Urinary bladder (tissue), 3 donors: ENCODE measurements at regions not wholly inside any gene's neighbourhood (a gene's known extent, or its start where the extent isn't known, plus 50 kb on each side); places are given as distances from the start of the nearest gene placed in this dataset.

Experiments
- DNase-seq: peaks from one replicate; pipeline ENCODE4 v3.0.0-alpha.2; 2015; ENCODE audit errors: extremely low spot score
- H3K27ac ChIP-seq: one replicate; pipeline ENCODE4 v1.5.1; 2013; ENCODE audit warnings: low read depth, mild to moderate bottlenecking, moderate library complexity
- H3K36me3 ChIP-seq: one replicate; pipeline ENCODE4 v1.6.1; 2013; ENCODE audit warnings: mild to moderate bottlenecking, moderate library complexity; ENCODE audit not compliant: insufficient read depth
- H3K4me1 ChIP-seq: one replicate; pipeline ENCODE4 v1.6.1; 2013; ENCODE audit warnings: mild to moderate bottlenecking, moderate library complexity; ENCODE audit not compliant: insufficient read depth
- H3K4me3 ChIP-seq: one replicate; pipeline ENCODE4 v1.5.1; 2013; ENCODE audit warnings: low read depth, low read length
- WGBS: extraction: QIAGEN DNeasy Blood & Tissue Kit; methylation state at CpG from one replicate; pipeline ENCODE4 v1.1.7; 2013; 5-methylcytosine and 5-hydroxymethylcytosine counted together
- donor health status: healthy with polysubstance abuse.
- donor health status: healthy.

DNA sequence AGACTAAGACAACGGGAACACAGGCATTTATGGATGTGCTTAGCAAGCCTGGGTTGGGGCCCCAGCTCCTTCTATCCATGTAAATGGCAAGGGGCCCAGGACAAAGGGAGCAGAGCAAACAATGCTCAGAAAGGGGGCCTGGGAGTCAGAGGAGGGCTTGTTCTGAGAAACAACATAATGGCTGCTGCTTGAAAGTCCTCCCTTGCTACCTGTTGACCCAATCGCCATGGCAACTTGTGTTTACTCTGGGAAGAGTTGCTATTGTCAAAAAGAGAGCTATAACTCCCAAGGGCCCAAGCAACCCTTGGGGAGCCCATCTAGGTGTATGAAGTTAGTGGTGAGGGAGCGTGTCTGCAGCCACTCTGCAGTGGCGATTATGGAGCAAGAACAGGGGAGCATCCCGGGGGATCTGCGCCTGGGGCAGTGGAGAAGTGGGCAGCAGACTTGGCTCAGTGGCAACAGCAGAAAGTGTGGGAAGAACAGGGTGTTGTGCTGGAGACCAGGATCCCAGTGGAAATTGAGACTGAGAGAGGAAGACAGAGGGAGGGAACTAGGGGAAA is 118.7 kb upstream of the NLRP1 start:
- Histone ChIP-seq H3K36me3 (no peaks in the 10 kb centered on the region), H3K4me1 (no peaks in the 10 kb centered on the region), H3K4me3 (no peak overlapping the region), H3K27ac (no peak overlapping the region)
- DNase-seq = no peak
- WGBS = 86% methylated on average over 6 of the region's 6 CpGs

GRCh38 chr17:5703736-5704135 is 119.4 kb upstream of the NLRP1 start:
- H3K36me3 ChIP-seq = no peaks in the 10 kb centered on the region
- H3K4me1 ChIP-seq = no peaks in the 10 kb centered on the region
- H3K27ac ChIP-seq = no peak overlapping the region
- WGBS = 8% methylated on average over 2 of the region's 2 CpGs
- H3K4me3 ChIP-seq = no peak overlapping the region
- no peak for DNase-seq

- no peaks in the 10 kb centered on the region for H3K4me1 ChIP-seq
- H3K4me3 ChIP-seq = no peak overlapping the region
- no peak for DNase-seq
- WGBS = 42% methylated on average over 12 of the region's 12 CpGs
- H3K27ac ChIP-seq = no peak overlapping the region
- H3K36me3 ChIP-seq = no peaks in the 10 kb centered on the region
Measured at GRCh38 chr17:5705081-5705875, 121.0 kb upstream of the NLRP1 start.

GRCh38 chr17:5705876-5706576 is 121.7 kb upstream of the NLRP1 start:
- no peak for DNase-seq
- Histone ChIP-seq H3K27ac (no peak overlapping the region), H3K4me1 (no peaks in the 10 kb centered on the region), H3K4me3 (no peak overlapping the region), H3K36me3 (no peaks in the 10 kb centered on the region)
- 86% methylated on average over 10 of the region's 10 CpGs for WGBS

- no peaks in the 10 kb centered on the region for H3K4me1 ChIP-seq
- no peak overlapping the region for H3K27ac ChIP-seq
- H3K36me3 ChIP-seq = no peaks in the 10 kb centered on the region
- no peak for DNase-seq
- 30% methylated on average over 8 of the region's 8 CpGs for WGBS
- H3K4me3 ChIP-seq = no peak overlapping the region
Measured at GRCh38 chr17:5706577-5707210, 122.4 kb upstream of the NLRP1 start.

DNA sequence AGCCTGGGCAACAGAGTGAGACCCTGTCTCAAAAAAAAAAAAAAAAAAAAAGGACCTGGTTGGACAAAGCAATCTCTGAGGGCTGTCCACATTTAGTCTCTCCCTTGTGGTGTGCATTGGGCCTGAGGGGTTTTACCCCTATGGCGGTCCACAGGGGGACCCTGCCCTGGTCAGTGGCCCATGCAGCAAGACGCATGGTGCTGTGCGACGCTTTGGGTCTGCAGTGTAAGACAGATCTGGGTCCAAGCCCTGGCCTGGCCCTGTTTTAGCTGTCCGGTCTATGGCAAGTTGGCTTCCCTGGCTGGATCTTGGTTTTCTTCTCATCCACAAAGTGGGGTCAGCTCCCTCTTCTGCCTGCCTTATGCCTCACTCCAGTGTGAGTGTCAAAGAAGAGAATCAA is 123.2 kb upstream of the NLRP1 start:
- 84% methylated on average over 5 of the region's 5 CpGs for WGBS

GRCh38 chr17:5708344-5708743 is 124.0 kb upstream of the NLRP1 start:
- H3K36me3 ChIP-seq = no peaks in the 10 kb centered on the region
- no peak for DNase-seq
- no peak overlapping the region for H3K4me3 ChIP-seq
- no peak overlapping the region for H3K27ac ChIP-seq
- H3K4me1 ChIP-seq = no peaks in the 10 kb centered on the region

More for the DNA sequence above, 123.2 kb upstream of the NLRP1 start:
- DNase-seq = no peak
- H3K4me1 ChIP-seq = no peaks in the 10 kb centered on the region
- H3K36me3 ChIP-seq = no peaks in the 10 kb centered on the region
- no peak overlapping the region for H3K27ac ChIP-seq
- no peak overlapping the region for H3K4me3 ChIP-seq

DNA sequence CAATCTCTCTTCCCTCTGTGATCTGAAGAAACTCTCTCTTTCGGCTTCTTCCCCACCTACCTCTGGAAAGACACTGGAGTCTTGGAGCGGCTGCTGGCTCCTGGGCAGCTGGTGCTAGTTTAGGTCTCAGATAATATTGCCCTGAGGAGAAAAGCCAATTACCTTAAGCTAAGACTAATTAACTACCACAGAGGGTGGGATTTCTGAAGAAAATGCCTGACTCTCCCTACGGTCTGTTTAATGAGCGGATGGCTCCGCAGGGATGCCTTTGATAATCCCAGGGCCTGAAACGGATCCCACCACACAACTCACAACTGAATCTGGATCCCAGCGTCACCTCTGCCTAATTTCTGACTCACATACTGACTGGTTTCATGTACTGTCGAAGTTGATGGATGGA is 127.0 kb upstream of the NLRP1 start:
- no peak overlapping the region for H3K27ac ChIP-seq
- H3K36me3 ChIP-seq = no peaks in the 10 kb centered on the region
- WGBS = 26% methylated on average over 8 of the region's 8 CpGs
- no peak overlapping the region for H3K4me3 ChIP-seq
- H3K4me1 ChIP-seq = no peaks in the 10 kb centered on the region
- no peak for DNase-seq

- Histone ChIP-seq H3K4me3 (no peak overlapping the region), H3K36me3 (no peaks in the 10 kb centered on the region), H3K27ac (no peak overlapping the region), H3K4me1 (no peaks in the 10 kb centered on the region)
- WGBS = 93% methylated on average over 9 of the region's 9 CpGs
- no peak for DNase-seq
Measured at GRCh38 chr17:5714993-5715392, 130.7 kb upstream of the NLRP1 start.

DNA sequence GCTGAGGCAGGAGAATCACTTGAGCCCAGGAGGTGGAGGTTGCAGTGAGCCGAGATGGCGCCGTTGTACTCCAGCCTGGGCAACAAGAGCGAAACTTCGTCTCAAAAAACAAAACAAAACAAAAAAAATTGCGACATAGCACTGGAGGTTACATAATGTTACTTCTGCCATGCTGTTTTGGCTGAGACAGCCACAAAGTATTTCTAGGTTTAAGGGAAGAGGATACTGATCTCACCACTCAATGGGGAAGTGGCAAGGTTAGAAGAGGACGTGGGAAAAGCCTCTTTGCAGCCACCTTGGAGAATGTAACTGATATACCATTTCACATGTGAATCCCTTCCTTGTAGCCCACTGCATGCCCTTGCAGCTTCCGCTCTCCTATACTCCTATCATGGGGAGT is 131.2 kb upstream of the NLRP1 start:
- H3K27ac ChIP-seq = no peak overlapping the region
- 77% methylated on average over 8 of the region's 8 CpGs for WGBS
- no peak for DNase-seq
- H3K4me3 ChIP-seq = no peak overlapping the region
- H3K36me3 ChIP-seq = no peaks in the 10 kb centered on the region
- no peaks in the 10 kb centered on the region for H3K4me1 ChIP-seq

GRCh38 chr17:5718726-5719125 is 134.4 kb upstream of the NLRP1 start:
- H3K36me3 ChIP-seq = no peaks in the 10 kb centered on the region
- 65% methylated on average over 4 of the region's 4 CpGs for WGBS
- no peak for DNase-seq
- H3K4me3 ChIP-seq = no peak overlapping the region
- H3K27ac ChIP-seq = no peak overlapping the region
- no peaks in the 10 kb centered on the region for H3K4me1 ChIP-seq

DNA sequence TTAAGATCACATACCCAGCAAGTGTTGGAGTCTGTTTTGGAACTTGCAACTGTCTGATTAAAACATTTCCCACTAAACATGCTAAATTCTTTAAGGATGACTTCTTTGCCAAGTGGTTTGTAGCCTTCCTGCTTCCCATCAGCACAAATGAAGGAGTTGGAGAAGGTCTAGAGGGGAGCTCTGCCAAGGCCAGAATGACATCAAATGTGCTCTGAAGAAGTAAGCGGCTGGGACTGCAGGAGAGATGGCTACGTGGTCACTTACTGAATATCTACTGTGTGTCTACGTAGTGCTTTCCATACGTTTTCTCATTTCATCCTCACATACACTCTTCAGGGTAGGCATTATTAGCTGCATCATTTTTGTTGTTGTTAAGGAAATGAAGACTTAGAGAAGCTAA is 135.7 kb upstream of the NLRP1 start:
- DNase-seq = no peak
- no peak overlapping the region for H3K27ac ChIP-seq
- H3K4me1 ChIP-seq = no peaks in the 10 kb centered on the region
- no peak overlapping the region for H3K4me3 ChIP-seq
- no peaks in the 10 kb centered on the region for H3K36me3 ChIP-seq
- 83% methylated on average over 4 of the region's 4 CpGs for WGBS

DNA sequence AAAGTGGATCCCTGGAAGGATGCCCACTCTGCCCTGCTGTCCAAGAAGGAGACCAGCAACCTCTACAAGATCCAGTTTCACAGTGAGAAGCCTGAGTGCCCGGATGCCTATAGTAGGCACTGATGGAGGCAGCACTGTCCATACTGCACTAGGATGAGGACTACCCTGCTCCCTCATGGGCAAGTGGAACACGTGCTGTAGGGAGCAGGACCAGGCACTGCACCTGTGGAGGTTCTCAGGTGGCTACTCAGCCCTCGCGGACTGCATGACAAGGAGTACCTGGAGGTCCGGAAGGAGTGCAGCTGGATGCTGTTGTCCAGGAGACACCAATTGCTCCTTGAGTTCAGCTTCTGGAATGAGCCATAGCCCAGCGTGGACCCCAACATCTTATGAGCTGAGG is 146.1 kb upstream of the NLRP1 start:
- no peak overlapping the region for H3K27ac ChIP-seq
- 79% methylated on average over 6 of the region's 6 CpGs for WGBS
- no peak overlapping the region for H3K4me3 ChIP-seq
- no peak for DNase-seq
- H3K4me1 ChIP-seq = no peaks in the 10 kb centered on the region
- no peaks in the 10 kb centered on the region for H3K36me3 ChIP-seq

DNA sequence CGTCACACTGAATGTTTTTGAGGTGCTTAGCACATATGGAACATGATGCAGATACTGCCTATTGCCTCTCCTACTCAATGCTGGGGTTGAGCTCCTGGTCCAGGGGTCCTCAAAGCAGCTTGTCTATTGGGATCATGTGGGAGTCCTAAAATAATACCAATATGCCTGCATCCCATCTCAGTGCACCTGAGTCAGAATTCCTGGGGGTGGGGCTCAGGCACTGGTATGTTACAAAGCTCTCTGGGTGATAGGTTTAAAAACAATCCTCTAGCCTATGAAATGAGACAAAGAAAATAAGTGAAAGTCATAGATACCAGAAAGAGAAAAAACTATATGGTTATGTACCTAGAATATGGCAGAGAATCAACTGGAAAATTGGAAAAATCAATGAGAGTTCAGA is 156.6 kb upstream of the NLRP1 start:
- Histone ChIP-seq H3K4me3 (no peak overlapping the region), H3K36me3 (no peaks in the 10 kb centered on the region), H3K4me1 (no peaks in the 10 kb centered on the region), H3K27ac (no peak overlapping the region)
- DNase-seq = no peak
- WGBS = 25% methylated on average over 1 of the region's 1 CpG
